OCI-LY7 (cell line): ENCODE measurements at regions not wholly inside any gene's neighbourhood (a gene's known extent, or its start where the extent isn't known, plus 50 kb on each side); places are given as distances from the start of the nearest gene placed in this dataset.

Source experiments
- EZH2phosphoT487 ChIP-seq: fragments of 200-600 bp; sonication (generic); IDR thresholded peaks from 2 replicates; pipeline ENCODE4 v1.6.1; 2018; ENCODE audit warnings: low read depth, borderline replicate concordance, mild to moderate bottlenecking, mixed run types, antibody characterized with exemption, low read length, moderate library complexity, mixed read lengths
- TF ChIP-seq, protein P1 (sequence below): fragments of 200-600 bp; sonication (generic); conservative IDR thresholded peaks from 2 replicates; pipeline ENCODE4 v1.5.1; 2014; ENCODE audit warnings: mild to moderate bottlenecking, antibody characterized with exemption, low read length, moderate library complexity, mixed read lengths

DNA sequence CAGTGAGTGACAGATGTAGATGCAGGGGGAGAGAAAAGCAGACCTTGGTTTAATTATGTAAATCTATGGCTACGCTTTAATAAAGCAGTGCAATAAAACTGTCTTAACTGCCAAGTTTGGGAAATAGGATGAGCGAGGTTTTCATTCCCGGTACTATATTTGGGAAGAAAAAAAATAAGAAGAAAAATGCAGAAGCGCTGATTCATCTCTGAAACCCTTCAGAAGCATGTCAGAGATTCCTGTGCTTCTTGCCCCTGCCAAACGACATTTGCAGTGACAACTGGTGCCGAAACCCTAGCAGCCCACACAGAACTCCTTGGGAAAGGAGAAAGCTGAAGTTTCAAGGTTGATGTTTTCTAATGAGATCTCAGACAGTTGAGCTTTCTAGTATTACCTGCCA is 380.7 kb downstream of the REEP3 start:
- TF ChIP-seq, protein P1, sequence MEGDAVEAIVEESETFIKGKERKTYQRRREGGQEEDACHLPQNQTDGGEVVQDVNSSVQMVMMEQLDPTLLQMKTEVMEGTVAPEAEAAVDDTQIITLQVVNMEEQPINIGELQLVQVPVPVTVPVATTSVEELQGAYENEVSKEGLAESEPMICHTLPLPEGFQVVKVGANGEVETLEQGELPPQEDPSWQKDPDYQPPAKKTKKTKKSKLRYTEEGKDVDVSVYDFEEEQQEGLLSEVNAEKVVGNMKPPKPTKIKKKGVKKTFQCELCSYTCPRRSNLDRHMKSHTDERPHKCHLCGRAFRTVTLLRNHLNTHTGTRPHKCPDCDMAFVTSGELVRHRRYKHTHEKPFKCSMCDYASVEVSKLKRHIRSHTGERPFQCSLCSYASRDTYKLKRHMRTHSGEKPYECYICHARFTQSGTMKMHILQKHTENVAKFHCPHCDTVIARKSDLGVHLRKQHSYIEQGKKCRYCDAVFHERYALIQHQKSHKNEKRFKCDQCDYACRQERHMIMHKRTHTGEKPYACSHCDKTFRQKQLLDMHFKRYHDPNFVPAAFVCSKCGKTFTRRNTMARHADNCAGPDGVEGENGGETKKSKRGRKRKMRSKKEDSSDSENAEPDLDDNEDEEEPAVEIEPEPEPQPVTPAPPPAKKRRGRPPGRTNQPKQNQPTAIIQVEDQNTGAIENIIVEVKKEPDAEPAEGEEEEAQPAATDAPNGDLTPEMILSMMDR: no peak
- no peak for TF ChIP-seq EZH2phosphoT487
